H9 (cell line): ENCODE measurements at regions not wholly inside any gene's neighbourhood (a gene's known extent, or its start where the extent isn't known, plus 50 kb on each side); places are given as distances from the start of the nearest gene placed in this dataset.

ENCODE experiments used
- DNase-seq: peaks from one replicate; pipeline ENCODE4 v3.0.0-alpha.2; 2017
- H2AFZ ChIP-seq: one replicate; pipeline ENCODE4 v1.6.1; 2013; ENCODE audit warnings: mild to moderate bottlenecking, low read length, control low read depth, moderate library complexity
- H2AK5ac ChIP-seq: 2 replicates; pipeline ENCODE4 v1.6.1; 2013; ENCODE audit warnings: low read length, control low read depth, mixed read lengths; ENCODE audit not compliant: insufficient read length
- H2BK120ac ChIP-seq: one replicate; pipeline ENCODE4 v1.6.1; 2013; ENCODE audit warnings: low read depth, mild to moderate bottlenecking, low read length, control low read depth, inconsistent platforms; ENCODE audit not compliant: poor library complexity, severe bottlenecking
- H2BK12ac ChIP-seq: 2 replicates; pipeline ENCODE4 v1.6.1; 2013; ENCODE audit warnings: low read length, control low read depth, mixed read lengths, low read depth; ENCODE audit not compliant: insufficient read length
- H2BK15ac ChIP-seq: 2 replicates; pipeline ENCODE4 v1.6.1; 2013; ENCODE audit warnings: low read depth, low read length, control low read depth
- H2BK20ac ChIP-seq: one replicate; pipeline ENCODE4 v1.6.1; 2013; ENCODE audit warnings: low read depth, mild to moderate bottlenecking, low read length, control low read depth, inconsistent platforms; ENCODE audit not compliant: poor library complexity, severe bottlenecking
- H2BK5ac ChIP-seq: 2 replicates; pipeline ENCODE4 v1.6.1; 2013; ENCODE audit warnings: low read length, control low read depth, mixed read lengths; ENCODE audit not compliant: insufficient read length
- H3K14ac ChIP-seq: 2 replicates; pipeline ENCODE4 v1.6.1; 2013; ENCODE audit warnings: low read length, control low read depth; ENCODE audit not compliant: insufficient read depth
- H3K18ac ChIP-seq: 2 replicates; pipeline ENCODE4 v1.6.1; 2013; ENCODE audit warnings: low read depth, mild to moderate bottlenecking, mixed read lengths, low read length, control low read depth; ENCODE audit not compliant: insufficient read length
- H3K23ac ChIP-seq: 2 replicates; pipeline ENCODE4 v1.6.1; 2013; ENCODE audit warnings: low read length, control low read depth, mixed read lengths, low read depth; ENCODE audit not compliant: insufficient read length
- H3K23me2 ChIP-seq: 2 replicates; pipeline ENCODE4 v1.6.1; 2013; ENCODE audit warnings: low read depth, mild to moderate bottlenecking, mixed read lengths, low read length, control low read depth; ENCODE audit not compliant: insufficient read length, poor library complexity, severe bottlenecking
- H3K27ac ChIP-seq: 2 replicates; pipeline ENCODE4 v1.5.1; 2013; ENCODE audit warnings: low read length, control low read depth, mixed read lengths, low read depth; ENCODE audit not compliant: insufficient read length
- H3K27me3 ChIP-seq: 2 replicates; pipeline ENCODE4 v1.6.1; 2013; ENCODE audit warnings: low read length, control low read depth, inconsistent platforms; ENCODE audit not compliant: insufficient read depth
- H3K4ac ChIP-seq: 2 replicates; pipeline ENCODE4 v1.6.1; 2013; ENCODE audit warnings: low read depth, mild to moderate bottlenecking, control low read depth, inconsistent platforms, low read length, moderate library complexity
- H3K4me1 ChIP-seq: 2 replicates; pipeline ENCODE4 v1.6.1; 2013; ENCODE audit warnings: low read length, control low read depth, inconsistent platforms; ENCODE audit not compliant: insufficient read depth
- H3K4me2 ChIP-seq: 2 replicates; pipeline ENCODE4 v1.6.1; 2013; ENCODE audit warnings: low read length, control low read depth, mixed read lengths; ENCODE audit not compliant: insufficient read length, insufficient read depth
- H3K56ac ChIP-seq: 2 replicates; pipeline ENCODE4 v1.6.1; 2013; ENCODE audit warnings: low read depth, mild to moderate bottlenecking, mixed read lengths, low read length, control low read depth; ENCODE audit not compliant: insufficient read length
- H3K79me1 ChIP-seq: 2 replicates; pipeline ENCODE4 v1.6.1; 2013; ENCODE audit warnings: low read depth, mild to moderate bottlenecking, moderate library complexity, low read length, control low read depth, inconsistent platforms; ENCODE audit not compliant: insufficient read depth, poor library complexity, severe bottlenecking
- H3K79me2 ChIP-seq: 2 replicates; pipeline ENCODE4 v1.6.1; 2013; ENCODE audit warnings: low read length, control low read depth, inconsistent platforms; ENCODE audit not compliant: insufficient read depth
- H3K9ac ChIP-seq: 2 replicates; pipeline ENCODE4 v1.6.1; 2013; ENCODE audit warnings: low read length, control low read depth, mixed read lengths; ENCODE audit not compliant: insufficient read length; ENCODE audit errors: extremely low read depth
- H3K9me3 ChIP-seq: one replicate; pipeline ENCODE4 v1.6.1; 2013; ENCODE audit warnings: low read depth, low read length, inconsistent platforms; ENCODE audit not compliant: control insufficient read depth
- H3T11ph ChIP-seq: one replicate; pipeline ENCODE4 v1.6.1; 2013; ENCODE audit warnings: mild to moderate bottlenecking, low read length, control low read depth, inconsistent platforms
- H4K20me1 ChIP-seq: one replicate; pipeline ENCODE4 v1.6.1; 2013; ENCODE audit not compliant: control insufficient read depth, insufficient read length, insufficient read depth
- H4K5ac ChIP-seq: 2 replicates; pipeline ENCODE4 v1.6.1; 2013; ENCODE audit warnings: low read depth, mild to moderate bottlenecking, mixed read lengths, low read length, control low read depth; ENCODE audit not compliant: insufficient read length
- H4K8ac ChIP-seq: replicated peaks from 2 replicates; pipeline ENCODE4 v1.6.1; 2013; ENCODE audit warnings: low read length, control low read depth, mixed read lengths, low read depth; ENCODE audit not compliant: insufficient read length
- H4K91ac ChIP-seq: 2 replicates; pipeline ENCODE4 v1.6.1; 2013; ENCODE audit warnings: low read depth, mild to moderate bottlenecking, moderate library complexity, mixed read lengths, low read length, control low read depth; ENCODE audit not compliant: insufficient read length
- H3K27ac Mint-ChIP-seq, 3 experiments: 2 replicates in 2 of 3; 3 replicates in 1 of 3; pipeline ENCODE4 v1.8.0; 2020 to 2021; ENCODE audit warnings: mixed read lengths in 3 of 3, mild to moderate bottlenecking in 1 of 3, moderate library complexity in 1 of 3
- H3K27me3 Mint-ChIP-seq: 2 replicates; pipeline ENCODE4 v1.8.0; 2021; ENCODE audit warnings: low read depth, mild to moderate bottlenecking, moderate library complexity, mixed read lengths
- H3K36me3 Mint-ChIP-seq, 3 experiments: 2 replicates in 2 of 3; 3 replicates in 1 of 3; pipeline ENCODE4 v1.8.0; 2020 to 2021; ENCODE audit warnings: low read depth in 3 of 3, mixed read lengths in 3 of 3; ENCODE audit not compliant: insufficient read depth in 1 of 3
- H3K4me1 Mint-ChIP-seq, 2 experiments: 2 replicates each; pipeline ENCODE4 v1.8.0; 2020; ENCODE audit warnings: mixed read lengths in 2 of 2
- H3K4me3 Mint-ChIP-seq, 2 experiments: 2 replicates in 1 of 2; 3 replicates in 1 of 2; pipeline ENCODE4 v1.8.0; 2020 to 2021; ENCODE audit warnings: mild to moderate bottlenecking in 2 of 2, mixed read lengths in 2 of 2, moderate library complexity in 1 of 2
- H3K9me3 Mint-ChIP-seq, 2 experiments: 2 replicates in 1 of 2; 3 replicates in 1 of 2; pipeline ENCODE4 v1.8.0; 2020; ENCODE audit warnings: mild to moderate bottlenecking in 2 of 2, mixed read lengths in 2 of 2, moderate library complexity in 1 of 2
- CTCF ChIP-seq: fragments of 200-600 bp; sonication (generic); conservative IDR thresholded peaks from 3 replicates; pipeline ENCODE4 v1.8.0; 2021; ENCODE audit warnings: antibody characterized with exemption, mild to moderate bottlenecking
- WGBS: extraction: QIAGEN DNeasy Blood & Tissue Kit; methylation state at CpG from one replicate; pipeline ENCODE4 v1.1.7; 2013; ENCODE audit warnings: missing lambda C conversion rate, low lambda C conversion rate, mixed read lengths; ENCODE audit not compliant: insufficient read length; ENCODE audit errors: extremely low coverage; 5-methylcytosine and 5-hydroxymethylcytosine counted together

- DNase-seq, result no peak
- Histone ChIP-seq H3K14ac (no peak overlapping the region), H2AFZ (no peak overlapping the region), H2BK12ac (no peak overlapping the region), H2AK5ac (no peak overlapping the region), H3K18ac (no peak overlapping the region), H3K27me3 (no peaks in the 10 kb centered on the region), H3K79me2 (no peaks in the 10 kb centered on the region), H3K4ac (no peak overlapping the region), H4K91ac (no peak overlapping the region), H3K27ac (no peak overlapping the region), H3K4me1 (no peaks in the 10 kb centered on the region), H3K79me1 (no peaks in the 10 kb centered on the region), H4K5ac (no peak overlapping the region), H2BK120ac (no peak overlapping the region), H3K4me2 (no peak overlapping the region), H2BK5ac (no peak overlapping the region), H4K20me1 (no peaks in the 10 kb centered on the region), H2BK20ac (no peak overlapping the region), H3K56ac (no peak overlapping the region), H3K23me2 (no peaks in the 10 kb centered on the region), H3K9ac (no peak overlapping the region), H4K8ac (no peak overlapping the region), H3K23ac (no peak overlapping the region), H2BK15ac (no peak overlapping the region), H3T11ph (no peak overlapping the region), H3K9me3 (no peaks in the 10 kb centered on the region)
- TF ChIP-seq CTCF, result no peak
- H3K36me3 Mint-ChIP-seq, result peaks cover 0 to 4% (median 3%) of the 10 kb centered on the region in 3 experiments; a peak in 3 of 7 replicates
- no peaks in the 10 kb centered on the region; the same call in 1 of the 2 replicates for H3K27me3 Mint-ChIP-seq
- H3K9me3 Mint-ChIP-seq, result peaks cover 0 to 5% of the 10 kb centered on the region in 2 experiments; a peak in 3 of 5 replicates
- H3K4me3 Mint-ChIP-seq, result no peak overlapping the region
- H3K4me1 Mint-ChIP-seq, result peaks cover 1 to 10% of the 10 kb centered on the region in 2 experiments; a peak in 3 of 4 replicates
- H3K27ac Mint-ChIP-seq, result no peak overlapping the region
- no CpG with 5 or more reads among the region's 1 CpG for whole genome bisulfite sequencing
These were observed 60.6 kb upstream of the GALNT10 start for GRCh38 chr5:154129921-154130320.
